ENCODE measurements at regions not wholly inside any gene's neighbourhood (a gene's known extent, or its start where the extent isn't known, plus 50 kb on each side); places are given as distances from the start of the nearest gene placed in this dataset.

DNA sequence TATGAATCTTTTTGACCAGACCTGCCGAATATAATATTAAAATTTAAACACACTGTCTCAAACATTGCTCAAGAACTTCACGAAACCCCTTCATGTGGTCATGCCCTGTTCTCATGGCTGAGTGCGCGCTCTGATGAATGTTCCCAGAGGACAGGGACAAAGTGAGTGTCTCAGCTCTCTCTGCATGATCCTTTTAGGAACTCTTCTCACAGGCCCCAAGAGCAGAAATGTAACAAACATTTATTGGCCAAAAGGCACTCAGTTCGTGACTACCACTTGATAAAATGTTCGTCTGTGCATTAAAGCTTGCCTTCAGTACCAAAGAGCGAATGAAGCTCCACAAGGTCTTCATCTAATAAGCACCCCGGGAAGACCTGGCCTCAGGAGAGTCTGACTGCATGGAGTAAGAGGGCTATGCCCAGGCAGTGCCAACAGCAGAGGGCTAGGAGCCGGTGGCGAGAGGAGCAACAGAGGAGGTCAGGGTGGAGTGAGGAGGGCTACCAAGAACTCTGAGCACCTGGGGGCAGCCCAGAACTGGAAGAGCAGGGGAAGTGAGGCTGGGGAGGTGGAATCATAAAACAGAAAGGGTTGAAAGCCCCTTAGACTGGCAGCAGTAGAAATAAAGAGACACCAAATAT, 171.1 kb downstream of the RHOU start:
- Histone ChIP-seq H3K4me2 (no peak overlapping the region), H3K27me3 (ENCODE audit: insufficient read depth, low read depth) (peaks cover 56% of the 10 kb centered on the region), H3K27ac (no peak overlapping the region), H2AFZ (no peak overlapping the region), H3K4me3 (no peak overlapping the region), H3K9me2 (ENCODE audit: insufficient read depth) (no peaks in the 10 kb centered on the region), H3K4me1 (replicated peaks; ENCODE audit: insufficient read depth) (no peaks in the 10 kb centered on the region), H4K20me1 (ENCODE audit: insufficient read depth) (no peaks in the 10 kb centered on the region), H3K9me3 (ENCODE audit: insufficient read depth, low read depth) (no peaks in the 10 kb centered on the region), H3F3A (ENCODE audit: insufficient read depth, low read depth) (no peaks in the 10 kb centered on the region), H3K79me2 (ENCODE audit: low read depth) (no peaks in the 10 kb centered on the region), H3K36me3 (ENCODE audit: low read depth) (no peaks in the 10 kb centered on the region)
- CTCF ChIA-PET: no interaction called here
- no peak for TF ChIP-seq EZH2 (IDR thresholded peaks at IDR 0.05; ENCODE audit: low read depth)
- TF ChIP-seq, protein P1, sequence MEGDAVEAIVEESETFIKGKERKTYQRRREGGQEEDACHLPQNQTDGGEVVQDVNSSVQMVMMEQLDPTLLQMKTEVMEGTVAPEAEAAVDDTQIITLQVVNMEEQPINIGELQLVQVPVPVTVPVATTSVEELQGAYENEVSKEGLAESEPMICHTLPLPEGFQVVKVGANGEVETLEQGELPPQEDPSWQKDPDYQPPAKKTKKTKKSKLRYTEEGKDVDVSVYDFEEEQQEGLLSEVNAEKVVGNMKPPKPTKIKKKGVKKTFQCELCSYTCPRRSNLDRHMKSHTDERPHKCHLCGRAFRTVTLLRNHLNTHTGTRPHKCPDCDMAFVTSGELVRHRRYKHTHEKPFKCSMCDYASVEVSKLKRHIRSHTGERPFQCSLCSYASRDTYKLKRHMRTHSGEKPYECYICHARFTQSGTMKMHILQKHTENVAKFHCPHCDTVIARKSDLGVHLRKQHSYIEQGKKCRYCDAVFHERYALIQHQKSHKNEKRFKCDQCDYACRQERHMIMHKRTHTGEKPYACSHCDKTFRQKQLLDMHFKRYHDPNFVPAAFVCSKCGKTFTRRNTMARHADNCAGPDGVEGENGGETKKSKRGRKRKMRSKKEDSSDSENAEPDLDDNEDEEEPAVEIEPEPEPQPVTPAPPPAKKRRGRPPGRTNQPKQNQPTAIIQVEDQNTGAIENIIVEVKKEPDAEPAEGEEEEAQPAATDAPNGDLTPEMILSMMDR (conservative IDR thresholded peaks at IDR 0.05): no peak
- DNase-seq: no peak
- intact Hi-C loops (cut with micrococcal nuclease; ENCODE audit: unreplicated experiment): no loop called here
- POLR2A ChIA-PET (ENCODE audit: unreplicated experiment): no interaction called here
- BruUV-seq (replicated peaks): no TSS peak

DNA sequence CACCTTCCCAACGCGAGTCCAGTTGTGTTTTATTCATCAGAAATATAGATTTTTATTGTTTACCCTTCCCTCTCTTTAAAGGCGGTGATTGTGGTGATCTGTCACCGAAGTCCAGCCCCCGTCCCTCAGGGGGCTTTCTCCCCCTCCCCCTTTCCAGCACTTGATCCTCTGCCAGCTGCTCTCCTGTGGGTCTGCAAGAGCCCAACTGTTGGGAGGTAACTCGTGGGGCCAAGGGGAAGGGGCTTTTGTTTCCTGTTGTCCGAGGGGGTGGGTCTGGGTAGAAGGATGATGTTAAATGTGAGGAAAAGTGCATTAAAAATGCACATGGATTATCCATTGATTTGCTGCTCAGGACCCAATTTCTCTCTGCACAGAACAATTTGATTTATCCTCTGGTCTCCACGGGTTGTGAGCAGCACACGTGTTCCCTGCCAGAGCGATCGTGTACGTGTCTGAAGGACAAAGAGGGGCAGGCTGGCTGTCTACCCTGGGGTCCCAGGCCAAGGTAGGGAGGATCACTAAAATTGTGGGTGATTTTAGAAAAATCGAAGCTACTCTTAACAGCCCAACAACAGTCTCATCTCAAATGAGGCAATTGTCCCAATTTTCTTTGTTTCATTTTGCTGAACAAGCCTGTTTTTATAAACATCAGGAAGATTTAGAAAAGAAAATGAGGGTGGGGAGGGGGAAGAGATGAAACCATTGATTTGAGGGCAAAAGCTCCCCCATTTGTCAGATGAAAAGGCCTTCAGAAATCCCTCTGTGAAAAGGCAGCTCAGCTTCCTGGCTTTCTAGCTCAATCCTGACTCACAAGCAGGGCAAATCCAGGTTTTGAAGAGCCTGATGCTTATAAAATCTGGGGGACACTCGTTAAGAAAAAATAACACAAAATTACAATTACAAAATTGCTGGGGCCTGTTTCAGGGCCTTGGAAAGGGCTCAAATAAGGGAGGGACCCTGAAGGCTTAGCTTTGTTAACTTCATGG, 176.2 kb downstream of the RHOU start:
- POLR2A ChIA-PET (ENCODE audit: unreplicated experiment): no interaction called here
- TF ChIP-seq, protein P1 (conservative IDR thresholded peaks at IDR 0.05): no peak
- TF ChIP-seq EZH2 (IDR thresholded peaks at IDR 0.05; ENCODE audit: low read depth): no peak
- DNase-seq: no peak
- Histone ChIP-seq H3F3A (ENCODE audit: insufficient read depth, low read depth) (no peaks in the 10 kb centered on the region), H3K9me3 (ENCODE audit: insufficient read depth, low read depth) (no peaks in the 10 kb centered on the region), H3K4me1 (replicated peaks; ENCODE audit: insufficient read depth) (no peaks in the 10 kb centered on the region), H3K36me3 (ENCODE audit: low read depth) (no peaks in the 10 kb centered on the region), H2AFZ (no peak overlapping the region), H3K27me3 (ENCODE audit: insufficient read depth, low read depth) (peaks cover 37% of the 10 kb centered on the region), H3K9me2 (ENCODE audit: insufficient read depth) (no peaks in the 10 kb centered on the region), H4K20me1 (ENCODE audit: insufficient read depth) (no peaks in the 10 kb centered on the region), H3K4me2 (no peak overlapping the region), H3K4me3 (no peak overlapping the region), H3K27ac (no peak overlapping the region), H3K79me2 (ENCODE audit: low read depth) (no peaks in the 10 kb centered on the region)
- intact Hi-C loops (cut with micrococcal nuclease; ENCODE audit: unreplicated experiment): no loop called here
- CTCF ChIA-PET: no interaction called here
- BruUV-seq (replicated peaks): no TSS peak

DNA sequence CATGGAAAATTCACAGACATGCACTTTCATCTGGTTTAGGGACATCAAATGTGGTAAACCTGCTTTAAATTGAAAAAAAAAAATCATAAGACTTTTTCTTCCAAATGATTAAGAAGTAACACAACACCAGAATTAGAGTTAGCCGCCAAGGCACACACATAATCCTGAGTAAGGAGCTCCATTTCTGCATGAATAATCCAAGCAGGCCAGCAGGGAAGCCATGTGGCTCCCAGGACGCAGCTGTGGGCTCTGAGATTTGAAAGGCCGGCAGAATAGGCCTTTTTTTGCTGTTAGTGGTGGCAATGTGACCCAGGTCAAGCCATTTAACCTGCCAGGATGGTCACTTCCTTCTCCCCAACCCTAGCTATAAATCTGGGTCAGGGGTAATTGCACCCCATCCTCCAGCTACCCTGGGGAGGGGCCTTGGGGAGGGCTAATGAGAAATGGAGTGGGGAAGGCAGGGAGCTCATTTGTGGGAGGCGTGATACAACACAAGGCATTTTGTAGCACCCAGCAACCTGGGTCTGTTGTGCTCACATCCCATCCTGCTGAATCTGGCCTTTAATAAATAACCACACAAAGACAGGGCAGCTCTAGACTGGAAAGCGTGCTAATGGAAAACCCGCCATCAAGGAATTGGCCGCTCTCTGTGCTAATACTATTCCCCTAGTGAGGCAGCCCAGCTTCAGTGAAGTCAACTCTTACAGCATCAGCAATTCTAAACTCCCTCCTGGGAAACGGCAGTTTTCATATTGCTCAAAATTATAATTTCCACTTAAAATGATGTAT, 178.5 kb downstream of the RHOU start:
- Histone ChIP-seq H2AFZ (no peak overlapping the region), H3K27ac (no peak overlapping the region), H3K9me3 (ENCODE audit: insufficient read depth, low read depth) (no peaks in the 10 kb centered on the region), H3K27me3 (ENCODE audit: insufficient read depth, low read depth) (peaks cover 41% of the 10 kb centered on the region), H3K4me2 (no peak overlapping the region), H3K36me3 (ENCODE audit: low read depth) (no peaks in the 10 kb centered on the region), H3K4me1 (replicated peaks; ENCODE audit: insufficient read depth) (no peaks in the 10 kb centered on the region), H3F3A (ENCODE audit: insufficient read depth, low read depth) (no peaks in the 10 kb centered on the region), H3K79me2 (ENCODE audit: low read depth) (no peaks in the 10 kb centered on the region), H3K9me2 (ENCODE audit: insufficient read depth) (no peaks in the 10 kb centered on the region), H4K20me1 (ENCODE audit: insufficient read depth) (no peaks in the 10 kb centered on the region), H3K4me3 (no peak overlapping the region)
- ChIA-PET CTCF (no interaction called here), POLR2A (ENCODE audit: unreplicated experiment) (no interaction called here)
- intact Hi-C loops (cut with micrococcal nuclease; ENCODE audit: unreplicated experiment): no loop called here
- BruUV-seq (replicated peaks): no TSS peak
- DNase-seq: no peak
- no peak for TF ChIP-seq EZH2 (IDR thresholded peaks at IDR 0.05; ENCODE audit: low read depth)
- TF ChIP-seq, protein P1 (conservative IDR thresholded peaks at IDR 0.05): no peak

Measured in PC-9 (cell line).